Endothelial cell (in vitro differentiated cells): ENCODE measurements at regions not wholly inside any gene's neighbourhood (a gene's known extent, or its start where the extent isn't known, plus 50 kb on each side); places are given as distances from the start of the nearest gene placed in this dataset.

ENCODE experiments used
- DNase-seq: peaks from one replicate; pipeline ENCODE4 v3.0.0; 2021; ENCODE audit warnings: low spot score
- H3K27ac Mint-ChIP-seq: one replicate; pipeline ENCODE4 v1.8.0; 2021; ENCODE audit warnings: mixed read lengths, inconsistent platforms; ENCODE audit not compliant: unreplicated experiment
- H3K27me3 Mint-ChIP-seq: one replicate; pipeline ENCODE4 v1.8.0; 2021; ENCODE audit warnings: mild to moderate bottlenecking, moderate library complexity, mixed read lengths, inconsistent platforms; ENCODE audit not compliant: unreplicated experiment
- H3K36me3 Mint-ChIP-seq: one replicate; pipeline ENCODE4 v1.8.0; 2021; ENCODE audit warnings: mild to moderate bottlenecking, low read depth, mixed read lengths, inconsistent platforms; ENCODE audit not compliant: unreplicated experiment
- H3K4me1 Mint-ChIP-seq: one replicate; pipeline ENCODE4 v1.8.0; 2021; ENCODE audit warnings: mild to moderate bottlenecking, mixed read lengths, inconsistent platforms; ENCODE audit not compliant: unreplicated experiment
- H3K4me3 Mint-ChIP-seq: one replicate; pipeline ENCODE4 v1.8.0; 2021; ENCODE audit warnings: mild to moderate bottlenecking, mixed read lengths, inconsistent platforms; ENCODE audit not compliant: unreplicated experiment
- H3K9me3 Mint-ChIP-seq: one replicate; pipeline ENCODE4 v1.8.0; 2021; ENCODE audit warnings: mixed read lengths, inconsistent platforms; ENCODE audit not compliant: unreplicated experiment
- TF ChIP-seq, protein P1 (sequence below): fragments of 200-600 bp; sonication (generic); IDR thresholded peaks from one replicate; pipeline ENCODE4 v1.5.0; 2021; ENCODE audit warnings: antibody characterized with exemption; ENCODE audit not compliant: unreplicated experiment

DNA sequence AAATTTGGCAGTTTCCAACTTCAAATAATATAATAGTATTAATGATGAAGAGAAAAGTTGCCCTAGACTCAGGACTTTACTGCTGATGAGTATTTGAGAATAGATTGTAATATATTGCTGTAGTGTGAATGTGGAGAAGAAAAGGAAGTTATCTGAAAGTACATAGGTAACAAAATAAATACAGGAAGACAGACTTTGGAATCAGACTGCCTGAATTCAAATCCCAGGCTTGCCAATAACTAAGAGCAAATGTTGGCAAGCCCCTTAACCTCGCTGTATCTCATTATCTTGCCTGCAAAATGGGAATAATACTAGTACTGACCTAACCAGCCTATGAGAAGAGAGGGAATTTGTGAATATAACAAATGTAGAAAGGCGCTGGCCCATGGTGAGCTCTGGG is 765.2 kb upstream of the ID2 start:
- TF ChIP-seq, protein P1, sequence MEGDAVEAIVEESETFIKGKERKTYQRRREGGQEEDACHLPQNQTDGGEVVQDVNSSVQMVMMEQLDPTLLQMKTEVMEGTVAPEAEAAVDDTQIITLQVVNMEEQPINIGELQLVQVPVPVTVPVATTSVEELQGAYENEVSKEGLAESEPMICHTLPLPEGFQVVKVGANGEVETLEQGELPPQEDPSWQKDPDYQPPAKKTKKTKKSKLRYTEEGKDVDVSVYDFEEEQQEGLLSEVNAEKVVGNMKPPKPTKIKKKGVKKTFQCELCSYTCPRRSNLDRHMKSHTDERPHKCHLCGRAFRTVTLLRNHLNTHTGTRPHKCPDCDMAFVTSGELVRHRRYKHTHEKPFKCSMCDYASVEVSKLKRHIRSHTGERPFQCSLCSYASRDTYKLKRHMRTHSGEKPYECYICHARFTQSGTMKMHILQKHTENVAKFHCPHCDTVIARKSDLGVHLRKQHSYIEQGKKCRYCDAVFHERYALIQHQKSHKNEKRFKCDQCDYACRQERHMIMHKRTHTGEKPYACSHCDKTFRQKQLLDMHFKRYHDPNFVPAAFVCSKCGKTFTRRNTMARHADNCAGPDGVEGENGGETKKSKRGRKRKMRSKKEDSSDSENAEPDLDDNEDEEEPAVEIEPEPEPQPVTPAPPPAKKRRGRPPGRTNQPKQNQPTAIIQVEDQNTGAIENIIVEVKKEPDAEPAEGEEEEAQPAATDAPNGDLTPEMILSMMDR: no peak
- H3K9me3 Mint-ChIP-seq: no peaks in the 10 kb centered on the region
- no peak for DNase-seq
- H3K4me1 Mint-ChIP-seq: no peaks in the 10 kb centered on the region
- H3K27ac Mint-ChIP-seq: no peak overlapping the region
- no peak overlapping the region for H3K4me3 Mint-ChIP-seq
- H3K36me3 Mint-ChIP-seq: no peaks in the 10 kb centered on the region
- peaks cover 3% of the 10 kb centered on the region for H3K27me3 Mint-ChIP-seq

DNA sequence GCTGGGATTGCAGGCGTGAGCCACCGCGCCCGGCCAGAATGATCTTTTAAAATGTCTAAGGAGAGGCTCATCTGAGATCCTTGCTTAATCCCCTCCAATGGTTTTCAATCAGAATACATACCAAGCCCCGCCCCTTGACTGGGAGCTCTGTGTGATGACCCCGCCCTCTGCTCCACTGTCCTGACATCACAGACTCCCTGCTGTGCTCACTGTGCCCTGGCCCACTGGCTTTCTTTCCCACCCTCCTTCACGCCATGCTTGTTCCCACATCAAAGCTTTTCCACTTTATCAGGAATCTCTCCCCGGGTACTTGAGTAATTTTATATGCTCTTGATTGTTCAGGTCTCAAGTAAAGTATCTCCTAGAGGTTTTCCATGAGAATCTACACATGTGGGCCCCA is 762.3 kb upstream of the ID2 start:
- no peaks in the 10 kb centered on the region for H3K4me1 Mint-ChIP-seq
- peaks cover 3% of the 10 kb centered on the region for H3K27me3 Mint-ChIP-seq
- H3K27ac Mint-ChIP-seq: no peak overlapping the region
- TF ChIP-seq, protein P1: no peak
- no peak for DNase-seq
- no peaks in the 10 kb centered on the region for H3K36me3 Mint-ChIP-seq
- H3K4me3 Mint-ChIP-seq: no peak overlapping the region
- no peaks in the 10 kb centered on the region for H3K9me3 Mint-ChIP-seq

DNA sequence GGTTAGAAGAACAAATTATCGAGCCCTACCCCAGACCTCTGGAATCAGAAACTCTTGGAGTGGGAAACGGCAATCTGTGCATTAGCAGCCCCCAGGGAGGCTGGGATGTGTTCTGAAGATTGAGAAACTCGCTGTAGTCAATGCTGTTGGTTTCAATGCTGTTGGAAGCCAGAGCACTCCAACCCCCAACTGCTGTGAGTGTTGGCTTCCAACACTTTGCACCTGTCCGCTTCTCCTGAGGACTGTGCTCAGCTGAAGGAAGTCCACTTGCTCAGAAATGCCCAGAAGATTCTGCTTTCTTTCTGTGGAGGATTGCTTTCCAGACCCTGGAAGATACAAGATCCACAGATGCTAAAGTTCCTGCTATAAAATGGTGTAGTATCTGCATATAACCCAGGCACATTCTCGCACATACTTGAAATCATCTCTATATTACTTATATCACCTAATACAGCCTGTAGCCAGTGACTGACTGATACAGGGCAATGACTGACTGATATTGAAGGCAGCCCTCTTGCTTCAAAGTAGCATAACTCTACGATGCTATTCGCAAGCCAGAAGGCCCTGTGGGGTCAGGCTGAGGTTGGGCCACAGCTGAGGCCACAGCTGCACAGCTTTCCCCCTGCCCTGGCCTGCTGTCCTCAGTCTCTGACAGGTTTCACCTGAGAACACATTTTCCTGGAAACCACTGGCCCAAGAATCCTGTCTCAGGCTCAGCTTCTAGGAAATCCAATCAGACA is 757.7 kb upstream of the ID2 start:
- H3K27me3 Mint-ChIP-seq: peaks cover 3% of the 10 kb centered on the region
- TF ChIP-seq, protein P1: no peak

DNA sequence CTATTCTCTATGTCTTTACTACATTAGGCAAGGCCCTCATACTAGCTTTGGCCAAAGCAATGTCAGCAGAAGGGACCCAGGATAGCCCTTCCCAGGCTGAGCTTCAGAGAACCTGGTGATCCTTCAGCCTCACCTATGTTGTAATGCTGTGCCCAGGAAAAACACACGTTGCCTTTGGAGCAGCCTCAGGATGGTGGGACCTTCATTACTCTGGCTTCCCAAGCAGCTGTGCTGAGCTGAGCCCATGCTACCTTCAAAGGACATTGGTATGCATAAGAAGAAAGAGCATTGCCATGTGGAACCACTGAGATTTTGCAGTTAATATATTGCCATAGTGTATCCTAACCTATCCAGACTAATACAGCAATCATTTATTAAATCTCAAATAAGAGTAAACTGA is 756.4 kb upstream of the ID2 start:
- Mint-ChIP-seq H3K9me3 (no peaks in the 10 kb centered on the region), H3K36me3 (no peaks in the 10 kb centered on the region), H3K27me3 (no peaks in the 10 kb centered on the region), H3K4me3 (no peak overlapping the region), H3K4me1 (no peaks in the 10 kb centered on the region), H3K27ac (no peak overlapping the region)
- no peak for DNase-seq
- TF ChIP-seq, protein P1: no peak

More for the DNA sequence above, 757.7 kb upstream of the ID2 start:
- DNase-seq: no peak
- H3K27ac Mint-ChIP-seq: no peak overlapping the region
- H3K4me1 Mint-ChIP-seq: no peaks in the 10 kb centered on the region
- H3K9me3 Mint-ChIP-seq: no peaks in the 10 kb centered on the region
- H3K36me3 Mint-ChIP-seq: no peaks in the 10 kb centered on the region
- no peak overlapping the region for H3K4me3 Mint-ChIP-seq

DNA sequence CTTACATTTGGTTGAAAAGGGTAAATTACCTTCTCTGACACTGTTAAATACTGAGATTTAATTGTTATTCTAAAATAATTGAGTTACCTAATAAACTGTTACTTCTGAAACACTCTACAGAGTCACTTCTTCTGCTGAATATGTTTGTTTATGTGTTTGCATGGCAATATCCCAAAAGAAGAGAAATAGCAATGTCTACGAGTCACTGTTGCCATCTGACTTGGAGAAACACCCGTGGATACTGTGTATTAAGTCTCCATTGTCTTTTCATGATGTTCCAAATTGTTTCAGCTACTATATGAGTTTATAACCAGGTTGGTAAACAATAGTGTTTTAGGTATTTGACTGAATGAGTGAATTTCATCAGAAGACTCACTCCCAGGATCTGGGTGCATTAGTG is 754.2 kb upstream of the ID2 start:
- TF ChIP-seq, protein P1: no peak
- no peaks in the 10 kb centered on the region for H3K36me3 Mint-ChIP-seq
- H3K9me3 Mint-ChIP-seq: no peaks in the 10 kb centered on the region
- H3K4me1 Mint-ChIP-seq: no peaks in the 10 kb centered on the region
- H3K27me3 Mint-ChIP-seq: no peaks in the 10 kb centered on the region
- H3K27ac Mint-ChIP-seq: no peak overlapping the region
- no peak for DNase-seq
- no peak overlapping the region for H3K4me3 Mint-ChIP-seq
